HCT116 (cell line): ENCODE measurements at regions not wholly inside any gene's neighbourhood (a gene's known extent, or its start where the extent isn't known, plus 50 kb on each side); places are given as distances from the start of the nearest gene placed in this dataset.

Source experiments
- ATAC-seq: fragments of 200-7000 bp; cut with Tn5 transposase; 2 replicates; pipeline ENCODE4 v1.9.1; 2020; ENCODE audit warnings: mild to moderate bottlenecking, moderate library complexity
- BruUV-seq: library from RNA; stranded (reverse); fragments of 400-500 nt; replicated peaks from 2 replicates; lab custom pipeline; 2021; lab: Mats Ljungman, UMichigan
- CTCF ChIA-PET: fragments of 300-600 bp; sonication (Branson Sonifier 250); formaldehyde crosslinking; loops from one replicate; lab custom pipeline; 2021; ENCODE audit warnings: antibody characterized with exemption; lab: Charles Lee
- POLR2A ChIA-PET: fragments of 300-600, 350-600 bp; sonication (Branson Sonifier 250); formaldehyde crosslinking; loops from one replicate; lab custom pipeline; 2021; ENCODE audit warnings: antibody characterized with exemption; lab: Charles Lee
- RAD21 ChIA-PET, 2 experiments: fragments of 300-600 bp; sonication (Branson Sonifier 250); formaldehyde crosslinking; loops; one replicate each; lab custom pipeline; 2023; ENCODE audit warnings: low total read pairs in 2 of 2; ENCODE audit not compliant: uncharacterized antibody in 2 of 2, unreplicated experiment in 2 of 2, low non-redundant PET in 1 of 2; lab: Charles Lee
- DNase-seq: peaks from one replicate; pipeline ENCODE4 v3.0.0-alpha.2; 2010; ENCODE audit warnings: low read depth, low spot score
- H2AFZ ChIP-seq: fragments of 200-600 bp; shearing (Covaris generic), sonication (generic); 2 replicates; pipeline ENCODE4 v1.6.1; 2017; ENCODE audit warnings: low read depth, mixed run types, mixed read lengths, antibody characterized with exemption, low read length; ENCODE audit not compliant: poor library complexity, severe bottlenecking
- H3K27ac ChIP-seq: 2 replicates; pipeline ENCODE4 v1.5.1; 2012; ENCODE audit warnings: low read depth, low read length
- H3K27me3 ChIP-seq: fragments of 200-600 bp; sonication (generic); 2 replicates; pipeline ENCODE4 v1.6.1; 2016; ENCODE audit warnings: mixed run types, low read length, mixed read lengths; ENCODE audit not compliant: insufficient read depth
- H3K36me3 ChIP-seq, 2 experiments: fragments of 200-500 bp in 1 of 2; fragments of 200-600 bp in 1 of 2; sonication (Bioruptor generic) in 1 of 2; sonication (generic) in 1 of 2; 2 replicates each; pipeline versions ENCODE4 v1.5.1 to v1.6.1; 2014 to 2016; ENCODE audit warnings: low read length in 2 of 2, inconsistent platforms in 1 of 2, mixed read lengths in 1 of 2, mixed run types in 1 of 2; ENCODE audit not compliant: insufficient read depth in 2 of 2, control insufficient read depth in 1 of 2
- H3K4me1 ChIP-seq, 2 experiments: fragments of 200-600 bp in 1 of 2; sonication (generic) in 1 of 2; 2 replicates each; pipeline versions ENCODE4 v1.5.1 to v1.6.1; 2012 to 2017; ENCODE audit warnings: low read length in 2 of 2, inconsistent platforms in 1 of 2, mild to moderate bottlenecking in 1 of 2, mixed read lengths in 1 of 2, mixed run types in 1 of 2, moderate library complexity in 1 of 2; ENCODE audit not compliant: insufficient read depth in 2 of 2, control insufficient read depth in 1 of 2
- H3K4me2 ChIP-seq: fragments of 200-600 bp; sonication (generic); 2 replicates; pipeline ENCODE4 v1.6.1; 2017; ENCODE audit warnings: mixed run types, low read length, mixed read lengths
- H3K4me3 ChIP-seq, 2 experiments: fragments of 200-600 bp in 1 of 2; sonication (generic) in 1 of 2; replicated peaks in 1 of 2; 2 replicates each; pipeline ENCODE4 v1.5.1; 2011 to 2016; ENCODE audit warnings: low read length in 2 of 2, control low read depth in 1 of 2, low read depth in 1 of 2, mild to moderate bottlenecking in 1 of 2, mixed read lengths in 1 of 2, mixed run types in 1 of 2
- H3K79me2 ChIP-seq: fragments of 200-600 bp; sonication (generic); 2 replicates; pipeline ENCODE4 v1.6.1; 2017; ENCODE audit warnings: mild to moderate bottlenecking, mixed run types, low read length, moderate library complexity, mixed read lengths; ENCODE audit not compliant: insufficient read depth
- H3K9ac ChIP-seq: fragments of 200-600 bp; sonication (generic); 2 replicates; pipeline ENCODE4 v1.6.1; 2016; ENCODE audit warnings: low read length, mixed read lengths
- H3K9me2 ChIP-seq: fragments of 200-600 bp; sonication (generic), shearing (Covaris generic); 2 replicates; pipeline ENCODE4 v1.6.1; 2017; ENCODE audit warnings: mixed run types, mild to moderate bottlenecking, moderate library complexity; ENCODE audit not compliant: insufficient read depth
- H3K9me3 ChIP-seq, 2 experiments: fragments of 200-500 bp in 1 of 2; fragments of 200-600 bp in 1 of 2; sonication (Bioruptor generic) in 1 of 2; sonication (generic) in 1 of 2; 2 replicates each; pipeline ENCODE4 v1.6.1; 2014 to 2017; ENCODE audit warnings: low read length in 2 of 2, mixed read lengths in 2 of 2, inconsistent platforms in 1 of 2, low read depth in 1 of 2, mild to moderate bottlenecking in 1 of 2, mixed run types in 1 of 2, moderate library complexity in 1 of 2; ENCODE audit not compliant: control insufficient read depth in 1 of 2, insufficient read depth in 1 of 2
- H4K20me1 ChIP-seq: fragments of 200-600 bp; sonication (generic), shearing (Covaris generic); 2 replicates; pipeline ENCODE4 v1.6.1; 2017; ENCODE audit warnings: mixed run types, mild to moderate bottlenecking, moderate library complexity; ENCODE audit not compliant: insufficient read depth
- CBX3 ChIP-seq: IDR thresholded peaks from 2 replicates; pipeline ENCODE4 v1.6.1; 2012; ENCODE audit warnings: low read depth
- CTCF ChIP-seq, 3 experiments: fragments of 200-600 bp in 1 of 3; sonication (generic) in 1 of 3; IDR thresholded peaks in 2 of 3; conservative IDR thresholded peaks in 1 of 3; 2 replicates each; pipeline ENCODE4 v1.5.1; 2012 to 2017; ENCODE audit warnings: low read depth in 2 of 3, low read length in 2 of 3, antibody characterized with exemption in 1 of 3, borderline replicate concordance in 1 of 3, control low read depth in 1 of 3, mild to moderate bottlenecking in 1 of 3, mixed read lengths in 1 of 3, mixed run types in 1 of 3, moderate library complexity in 1 of 3; ENCODE audit not compliant: insufficient read depth in 1 of 3
- EGR1 ChIP-seq: IDR thresholded peaks from 2 replicates; pipeline ENCODE4 v1.6.1; 2012; ENCODE audit warnings: low read depth
- ELF1 ChIP-seq: IDR thresholded peaks from 2 replicates; pipeline ENCODE4 v1.6.1; 2012; ENCODE audit warnings: low read depth, borderline replicate concordance
- EZH2phosphoT487 ChIP-seq: fragments of 200-600 bp; IDR thresholded peaks from 2 replicates; pipeline ENCODE4 v1.6.1; 2018; ENCODE audit warnings: antibody characterized with exemption, borderline replicate concordance
- JUND ChIP-seq: IDR thresholded peaks from 2 replicates; pipeline ENCODE4 v1.6.1; 2012
- POLR2AphosphoS5 ChIP-seq: IDR thresholded peaks from 2 replicates; pipeline ENCODE4 v1.6.1; 2011; ENCODE audit warnings: mild to moderate bottlenecking, low read depth, low read length, moderate library complexity
- RAD21 ChIP-seq: IDR thresholded peaks from 2 replicates; pipeline ENCODE4 v1.6.1; 2012; ENCODE audit warnings: low read depth, mild to moderate bottlenecking
- REST ChIP-seq: IDR thresholded peaks from 2 replicates; pipeline ENCODE4 v1.6.1; 2012; ENCODE audit warnings: low read depth
- SP1 ChIP-seq: IDR thresholded peaks from 2 replicates; pipeline ENCODE4 v1.6.1; 2012; ENCODE audit warnings: low read depth
- TCF7L2 ChIP-seq: IDR thresholded peaks from 2 replicates; pipeline ENCODE4 v1.7.0; 2011; ENCODE audit warnings: borderline replicate concordance, inconsistent platforms; ENCODE audit not compliant: insufficient read depth, insufficient read length; ENCODE audit errors: extremely low read depth
- ZNF274 ChIP-seq: fragments of 200-500 bp; sonication (Bioruptor generic); IDR thresholded peaks from 2 replicates; pipeline ENCODE4 v1.6.1; 2014; ENCODE audit warnings: mild to moderate bottlenecking, low read depth, low read length, inconsistent platforms
- intact Hi-C: fragments of 100-400 bp; cut with micrococcal nuclease; formaldehyde crosslinking; loops from 2 replicates; pipeline ENCODE4 v1.10.0; 2022

DNA sequence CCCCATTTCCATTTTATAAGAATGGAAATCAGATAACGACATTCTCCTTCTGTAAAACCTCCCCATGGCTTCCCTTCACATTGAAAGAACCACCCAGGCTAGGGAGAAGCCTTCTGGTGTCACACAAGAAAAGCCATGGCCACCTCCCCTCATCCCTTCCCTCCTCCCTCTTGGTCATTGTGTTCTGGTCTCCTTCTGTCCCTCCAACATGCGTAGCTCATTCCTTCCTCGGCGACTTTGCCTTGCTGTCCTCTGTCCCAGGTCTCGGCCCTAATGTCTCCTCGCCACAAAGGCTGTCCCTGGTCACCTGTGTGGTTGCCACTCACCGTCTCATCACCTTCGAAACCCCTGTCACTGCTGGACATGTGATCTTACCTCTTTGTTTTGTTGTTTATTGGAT, 193.9 kb downstream of the BCAS1 start (continued):
- no peak for TF ChIP-seq CTCF (IDR thresholded peaks at IDR 0.05 in 2 of 3, conservative IDR thresholded peaks at IDR 0.05 in 1 of 3; ENCODE audit: borderline replicate concordance in 1 of 3, insufficient read depth in 1 of 3, low read depth in 2 of 3, low read length in 2 of 3)

DNA sequence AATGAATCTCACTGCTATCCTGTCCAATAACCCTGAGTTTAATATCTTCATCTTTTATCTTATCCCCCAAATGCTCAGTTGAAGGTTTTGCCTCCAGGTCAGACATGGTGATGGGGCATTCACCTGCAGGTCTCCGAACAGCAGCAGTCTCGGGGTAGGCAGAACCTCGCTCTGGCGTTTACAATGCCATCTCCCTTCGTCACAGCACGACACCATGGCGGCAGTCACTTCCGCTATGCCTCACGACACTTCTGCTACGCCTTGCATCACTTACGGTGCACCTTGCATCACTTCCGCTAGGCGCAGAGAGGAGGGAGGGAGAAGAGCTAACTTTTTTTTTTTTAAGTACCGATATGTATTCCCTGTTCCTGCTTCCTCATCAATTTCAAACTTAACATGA, 194.9 kb downstream of the BCAS1 start:
- Histone ChIP-seq H3K9me2 (no peaks in the 10 kb centered on the region), H3K36me3 (no peaks in the 10 kb centered on the region), H3K9me3 (no peaks in the 10 kb centered on the region), H3K4me2 (no peak overlapping the region), H3K9ac (no peak overlapping the region), H3K79me2 (no peaks in the 10 kb centered on the region), H3K4me3 (no peak overlapping the region), H3K27me3 (no peaks in the 10 kb centered on the region), H4K20me1 (no peaks in the 10 kb centered on the region), H2AFZ (no peak overlapping the region), H3K27ac (no peak overlapping the region), H3K4me1 (0 out of 4 replicates have a peak, but pooled peaks cover 0 to 3% of the 10 kb centered on the region in 2 experiments)
- TF ChIP-seq RAD21 (no peak), CBX3 (no peak), ZNF274 (no peak), JUND (no peak), CTCF (IDR thresholded peaks at IDR 0.05 in 2 of 3, conservative IDR thresholded peaks at IDR 0.05 in 1 of 3; ENCODE audit: borderline replicate concordance in 1 of 3, insufficient read depth in 1 of 3, low read depth in 2 of 3, low read length in 2 of 3) (no peak), EGR1 (no peak), TCF7L2 (no peak), SP1 (no peak), EZH2phosphoT487 (no peak), POLR2AphosphoS5 (no peak), REST (no peak), ELF1 (no peak)
- no peak for DNase-seq
- RAD21 ChIA-PET = no interaction called here
- CTCF ChIA-PET = no interaction called here
- POLR2A ChIA-PET = no interaction called here
- no peak for ATAC-seq
- no TSS peak for BruUV-seq
- intact Hi-C loops = no loop called here
